ENCODE measurements at regions not wholly inside any gene's neighbourhood (a gene's known extent, or its start where the extent isn't known, plus 50 kb on each side); places are given as distances from the start of the nearest gene placed in this dataset.
"Not testable (repeated sequence)": the region's sequence is repeated elsewhere in the genome, so short reads cannot be mapped to it uniquely, and the experiment has no call there.

- H3K4me3 ChIP-seq (ENCODE audit: low read depth, low read length), result no peak overlapping the region
Observed at GRCh38 chr4:179372746-179373145, 1930.5 kb upstream of the AGA start.

GRCh38 chr4:179378847-179379246 is 1936.6 kb upstream of the AGA start:
- not testable (repeated sequence) for H3K79me2 ChIP-seq (ENCODE audit: control insufficient read depth, insufficient read depth, low read length, unreplicated experiment); H2AFZ ChIP-seq (ENCODE audit: low read length, unreplicated experiment); H3K36me3 ChIP-seq (ENCODE audit: insufficient read depth, low read length); H3K27ac ChIP-seq (ENCODE audit: low read depth, low read length); H3K4me1 ChIP-seq (ENCODE audit: control insufficient read depth, insufficient read depth, low read length, unreplicated experiment); H3K27me3 ChIP-seq (ENCODE audit: insufficient read depth, low read length); H3K4me3 ChIP-seq (ENCODE audit: low read depth, low read length)

More at GRCh38 chr4:179372746-179373145, 1930.5 kb upstream of the AGA start:
- Histone ChIP-seq H2AFZ (ENCODE audit: low read length, unreplicated experiment) (no peak overlapping the region), H3K79me2 (ENCODE audit: control insufficient read depth, insufficient read depth, low read length, unreplicated experiment) (no peaks in the 10 kb centered on the region), H3K27me3 (ENCODE audit: insufficient read depth, low read length) (no peaks in the 10 kb centered on the region), H3K27ac (ENCODE audit: low read depth, low read length) (no peak overlapping the region), H3K4me1 (ENCODE audit: control insufficient read depth, insufficient read depth, low read length, unreplicated experiment) (no peaks in the 10 kb centered on the region), H3K36me3 (ENCODE audit: insufficient read depth, low read length) (no peaks in the 10 kb centered on the region)

GRCh38 chr4:179392787-179393186 is 1950.5 kb upstream of the AGA start:
- no peak overlapping the region for H3K4me3 ChIP-seq (ENCODE audit: low read depth, low read length)
- no peak overlapping the region for H3K27ac ChIP-seq (ENCODE audit: low read depth, low read length)
- no peak overlapping the region for H2AFZ ChIP-seq (ENCODE audit: low read length, unreplicated experiment)
- no peaks in the 10 kb centered on the region for H3K4me1 ChIP-seq (ENCODE audit: control insufficient read depth, insufficient read depth, low read length, unreplicated experiment)
- no peaks in the 10 kb centered on the region for H3K79me2 ChIP-seq (ENCODE audit: control insufficient read depth, insufficient read depth, low read length, unreplicated experiment)
- no peaks in the 10 kb centered on the region for H3K36me3 ChIP-seq (ENCODE audit: insufficient read depth, low read length)
- H3K27me3 ChIP-seq (ENCODE audit: insufficient read depth, low read length), result no peaks in the 10 kb centered on the region

- H3K36me3 ChIP-seq (ENCODE audit: insufficient read depth, low read length), result no peaks in the 10 kb centered on the region
Observed at GRCh38 chr4:179398414-179398813, 1956.2 kb upstream of the AGA start.

GRCh38 chr4:179399054-179399782 is 1957.0 kb upstream of the AGA start:
- H3K36me3 ChIP-seq (ENCODE audit: insufficient read depth, low read length), result no peaks in the 10 kb centered on the region
- H3K27ac ChIP-seq (ENCODE audit: low read depth, low read length), result no peak overlapping the region
- H3K4me3 ChIP-seq (ENCODE audit: low read depth, low read length), result no peak overlapping the region
- H3K4me1 ChIP-seq (ENCODE audit: control insufficient read depth, insufficient read depth, low read length, unreplicated experiment), result no peaks in the 10 kb centered on the region
- no peaks in the 10 kb centered on the region for H3K27me3 ChIP-seq (ENCODE audit: insufficient read depth, low read length)
- no peaks in the 10 kb centered on the region for H3K79me2 ChIP-seq (ENCODE audit: control insufficient read depth, insufficient read depth, low read length, unreplicated experiment)
- H2AFZ ChIP-seq (ENCODE audit: low read length, unreplicated experiment), result no peak overlapping the region

More at GRCh38 chr4:179398414-179398813, 1956.2 kb upstream of the AGA start:
- Histone ChIP-seq H3K79me2 (ENCODE audit: control insufficient read depth, insufficient read depth, low read length, unreplicated experiment) (no peaks in the 10 kb centered on the region), H3K27ac (ENCODE audit: low read depth, low read length) (no peak overlapping the region), H3K4me1 (ENCODE audit: control insufficient read depth, insufficient read depth, low read length, unreplicated experiment) (no peaks in the 10 kb centered on the region), H2AFZ (ENCODE audit: low read length, unreplicated experiment) (no peak overlapping the region), H3K4me3 (ENCODE audit: low read depth, low read length) (no peak overlapping the region), H3K27me3 (ENCODE audit: insufficient read depth, low read length) (no peaks in the 10 kb centered on the region)

GRCh38 chr4:179415037-179415846 is 1973.0 kb upstream of the AGA start:
- H3K36me3 ChIP-seq (ENCODE audit: insufficient read depth, low read length), result no peaks in the 10 kb centered on the region
- no peaks in the 10 kb centered on the region for H3K79me2 ChIP-seq (ENCODE audit: control insufficient read depth, insufficient read depth, low read length, unreplicated experiment)
- H3K4me3 ChIP-seq (ENCODE audit: low read depth, low read length), result no peak overlapping the region
- H3K27me3 ChIP-seq (ENCODE audit: insufficient read depth, low read length), result no peaks in the 10 kb centered on the region
- no peaks in the 10 kb centered on the region for H3K4me1 ChIP-seq (ENCODE audit: control insufficient read depth, insufficient read depth, low read length, unreplicated experiment)
- H2AFZ ChIP-seq (ENCODE audit: low read length, unreplicated experiment), result no peak overlapping the region
- no peak overlapping the region for H3K27ac ChIP-seq (ENCODE audit: low read depth, low read length)

GRCh38 chr4:179415847-179416223 is 1973.6 kb upstream of the AGA start:
- Histone ChIP-seq H2AFZ (ENCODE audit: low read length, unreplicated experiment) (no peak overlapping the region), H3K4me1 (ENCODE audit: control insufficient read depth, insufficient read depth, low read length, unreplicated experiment) (no peaks in the 10 kb centered on the region), H3K27ac (ENCODE audit: low read depth, low read length) (no peak overlapping the region), H3K79me2 (ENCODE audit: control insufficient read depth, insufficient read depth, low read length, unreplicated experiment) (no peaks in the 10 kb centered on the region), H3K27me3 (ENCODE audit: insufficient read depth, low read length) (no peaks in the 10 kb centered on the region), H3K36me3 (ENCODE audit: insufficient read depth, low read length) (no peaks in the 10 kb centered on the region), H3K4me3 (ENCODE audit: low read depth, low read length) (no peak overlapping the region)

- Histone ChIP-seq H3K36me3 (ENCODE audit: insufficient read depth, low read length) (no peaks in the 10 kb centered on the region), H2AFZ (ENCODE audit: low read length, unreplicated experiment) (no peak overlapping the region), H3K27ac (ENCODE audit: low read depth, low read length) (no peak overlapping the region), H3K27me3 (ENCODE audit: insufficient read depth, low read length) (no peaks in the 10 kb centered on the region), H3K4me1 (ENCODE audit: control insufficient read depth, insufficient read depth, low read length, unreplicated experiment) (no peaks in the 10 kb centered on the region), H3K4me3 (ENCODE audit: low read depth, low read length) (no peak overlapping the region), H3K79me2 (ENCODE audit: control insufficient read depth, insufficient read depth, low read length, unreplicated experiment) (no peaks in the 10 kb centered on the region)
Observed at GRCh38 chr4:179417357-179417756, 1975.1 kb upstream of the AGA start.

- H3K36me3 ChIP-seq (ENCODE audit: insufficient read depth, low read length), result no peaks in the 10 kb centered on the region
- H3K79me2 ChIP-seq (ENCODE audit: control insufficient read depth, insufficient read depth, low read length, unreplicated experiment), result no peaks in the 10 kb centered on the region
- H3K4me1 ChIP-seq (ENCODE audit: control insufficient read depth, insufficient read depth, low read length, unreplicated experiment), result no peaks in the 10 kb centered on the region
- no peak overlapping the region for H3K4me3 ChIP-seq (ENCODE audit: low read depth, low read length)
- H2AFZ ChIP-seq (ENCODE audit: low read length, unreplicated experiment), result no peak overlapping the region
- H3K27ac ChIP-seq (ENCODE audit: low read depth, low read length), result no peak overlapping the region
- H3K27me3 ChIP-seq (ENCODE audit: insufficient read depth, low read length), result no peaks in the 10 kb centered on the region
Observed at GRCh38 chr4:179437962-179438361, 1995.7 kb upstream of the AGA start.

GRCh38 chr4:179441596-179441995 is 1999.4 kb upstream of the AGA start:
- no peak overlapping the region for H3K4me3 ChIP-seq (ENCODE audit: low read depth, low read length)
- H3K4me1 ChIP-seq (ENCODE audit: control insufficient read depth, insufficient read depth, low read length, unreplicated experiment), result no peaks in the 10 kb centered on the region
- no peak overlapping the region for H2AFZ ChIP-seq (ENCODE audit: low read length, unreplicated experiment)
- no peak overlapping the region for H3K27ac ChIP-seq (ENCODE audit: low read depth, low read length)
- H3K36me3 ChIP-seq (ENCODE audit: insufficient read depth, low read length), result no peaks in the 10 kb centered on the region
- H3K27me3 ChIP-seq (ENCODE audit: insufficient read depth, low read length), result no peaks in the 10 kb centered on the region
- H3K79me2 ChIP-seq (ENCODE audit: control insufficient read depth, insufficient read depth, low read length, unreplicated experiment), result no peaks in the 10 kb centered on the region

GRCh38 chr4:179447308-179447707 is 2005.1 kb upstream of the AGA start:
- no peak overlapping the region for H3K4me3 ChIP-seq (ENCODE audit: low read depth, low read length)
- H3K36me3 ChIP-seq (ENCODE audit: insufficient read depth, low read length), result no peaks in the 10 kb centered on the region
- H3K4me1 ChIP-seq (ENCODE audit: control insufficient read depth, insufficient read depth, low read length, unreplicated experiment), result no peaks in the 10 kb centered on the region
- H3K27me3 ChIP-seq (ENCODE audit: insufficient read depth, low read length), result no peaks in the 10 kb centered on the region
- H3K27ac ChIP-seq (ENCODE audit: low read depth, low read length), result no peak overlapping the region
- no peaks in the 10 kb centered on the region for H3K79me2 ChIP-seq (ENCODE audit: control insufficient read depth, insufficient read depth, low read length, unreplicated experiment)
- H2AFZ ChIP-seq (ENCODE audit: low read length, unreplicated experiment), result no peak overlapping the region
